ENCODE measurements at regions not wholly inside any gene's neighbourhood (a gene's known extent, or its start where the extent isn't known, plus 50 kb on each side); places are given as distances from the start of the nearest gene placed in this dataset.

GRCh38 chr2:78832481-78832880 lies 193.0 kb upstream of the REG3G start:
- H3K9ac ChIP-seq (ENCODE audit: insufficient read depth, low read depth, low read length), result no peak overlapping the region
- no peak for TF ChIP-seq CERS6 (CRISPR knock-in tag; IDR thresholded peaks at IDR 0.05)
- TF ChIP-seq MNT (IDR thresholded peaks at IDR 0.05), result no peak
- no peak for TF ChIP-seq PAF1 (CRISPR knock-in tag; IDR thresholded peaks at IDR 0.05)
- TF ChIP-seq ZNF883 (CRISPR knock-in tag; IDR thresholded peaks at IDR 0.05; ENCODE audit: not compliant biosample characterization), result no peak
- no peak for TF ChIP-seq ZNF337 (CRISPR knock-in tag; IDR thresholded peaks at IDR 0.05; ENCODE audit: borderline replicate concordance, low read depth)
- no peak for TF ChIP-seq HMG20B (CRISPR knock-in tag; conservative IDR thresholded peaks at IDR 0.05)
- TF ChIP-seq, protein P1, sequence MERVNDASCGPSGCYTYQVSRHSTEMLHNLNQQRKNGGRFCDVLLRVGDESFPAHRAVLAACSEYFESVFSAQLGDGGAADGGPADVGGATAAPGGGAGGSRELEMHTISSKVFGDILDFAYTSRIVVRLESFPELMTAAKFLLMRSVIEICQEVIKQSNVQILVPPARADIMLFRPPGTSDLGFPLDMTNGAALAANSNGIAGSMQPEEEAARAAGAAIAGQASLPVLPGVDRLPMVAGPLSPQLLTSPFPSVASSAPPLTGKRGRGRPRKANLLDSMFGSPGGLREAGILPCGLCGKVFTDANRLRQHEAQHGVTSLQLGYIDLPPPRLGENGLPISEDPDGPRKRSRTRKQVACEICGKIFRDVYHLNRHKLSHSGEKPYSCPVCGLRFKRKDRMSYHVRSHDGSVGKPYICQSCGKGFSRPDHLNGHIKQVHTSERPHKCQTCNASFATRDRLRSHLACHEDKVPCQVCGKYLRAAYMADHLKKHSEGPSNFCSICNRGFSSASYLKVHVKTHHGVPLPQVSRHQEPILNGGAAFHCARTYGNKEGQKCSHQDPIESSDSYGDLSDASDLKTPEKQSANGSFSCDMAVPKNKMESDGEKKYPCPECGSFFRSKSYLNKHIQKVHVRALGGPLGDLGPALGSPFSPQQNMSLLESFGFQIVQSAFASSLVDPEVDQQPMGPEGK (CRISPR knock-in tag; IDR thresholded peaks at IDR 0.05), result no peak
- TF ChIP-seq SALL2 (CRISPR knock-in tag; IDR thresholded peaks at IDR 0.05), result no peak
- TF ChIP-seq ETV5 (CRISPR knock-in tag; IDR thresholded peaks at IDR 0.05; ENCODE audit: borderline replicate concordance), result no peak
- TF ChIP-seq, protein P2, sequence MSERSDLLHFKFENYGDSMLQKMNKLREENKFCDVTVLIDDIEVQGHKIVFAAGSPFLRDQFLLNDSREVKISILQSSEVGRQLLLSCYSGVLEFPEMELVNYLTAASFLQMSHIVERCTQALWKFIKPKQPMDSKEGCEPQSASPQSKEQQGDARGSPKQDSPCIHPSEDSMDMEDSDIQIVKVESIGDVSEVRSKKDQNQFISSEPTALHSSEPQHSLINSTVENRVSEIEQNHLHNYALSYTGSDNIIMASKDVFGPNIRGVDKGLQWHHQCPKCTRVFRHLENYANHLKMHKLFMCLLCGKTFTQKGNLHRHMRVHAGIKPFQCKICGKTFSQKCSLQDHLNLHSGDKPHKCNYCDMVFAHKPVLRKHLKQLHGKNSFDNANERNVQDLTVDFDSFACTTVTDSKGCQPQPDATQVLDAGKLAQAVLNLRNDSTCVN (CRISPR knock-in tag; IDR thresholded peaks at IDR 0.05; ENCODE audit: borderline replicate concordance), result no peak
- TF ChIP-seq, protein P3, sequence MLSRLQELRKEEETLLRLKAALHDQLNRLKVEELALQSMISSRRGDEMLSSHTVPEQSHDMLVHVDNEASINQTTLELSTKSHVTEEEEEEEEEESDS (CRISPR knock-in tag; IDR thresholded peaks at IDR 0.05; ENCODE audit: borderline replicate concordance), result no peak
- no peak for TF ChIP-seq SP140L (CRISPR knock-in tag; IDR thresholded peaks at IDR 0.05; ENCODE audit: borderline replicate concordance)
- TF ChIP-seq, protein P4, sequence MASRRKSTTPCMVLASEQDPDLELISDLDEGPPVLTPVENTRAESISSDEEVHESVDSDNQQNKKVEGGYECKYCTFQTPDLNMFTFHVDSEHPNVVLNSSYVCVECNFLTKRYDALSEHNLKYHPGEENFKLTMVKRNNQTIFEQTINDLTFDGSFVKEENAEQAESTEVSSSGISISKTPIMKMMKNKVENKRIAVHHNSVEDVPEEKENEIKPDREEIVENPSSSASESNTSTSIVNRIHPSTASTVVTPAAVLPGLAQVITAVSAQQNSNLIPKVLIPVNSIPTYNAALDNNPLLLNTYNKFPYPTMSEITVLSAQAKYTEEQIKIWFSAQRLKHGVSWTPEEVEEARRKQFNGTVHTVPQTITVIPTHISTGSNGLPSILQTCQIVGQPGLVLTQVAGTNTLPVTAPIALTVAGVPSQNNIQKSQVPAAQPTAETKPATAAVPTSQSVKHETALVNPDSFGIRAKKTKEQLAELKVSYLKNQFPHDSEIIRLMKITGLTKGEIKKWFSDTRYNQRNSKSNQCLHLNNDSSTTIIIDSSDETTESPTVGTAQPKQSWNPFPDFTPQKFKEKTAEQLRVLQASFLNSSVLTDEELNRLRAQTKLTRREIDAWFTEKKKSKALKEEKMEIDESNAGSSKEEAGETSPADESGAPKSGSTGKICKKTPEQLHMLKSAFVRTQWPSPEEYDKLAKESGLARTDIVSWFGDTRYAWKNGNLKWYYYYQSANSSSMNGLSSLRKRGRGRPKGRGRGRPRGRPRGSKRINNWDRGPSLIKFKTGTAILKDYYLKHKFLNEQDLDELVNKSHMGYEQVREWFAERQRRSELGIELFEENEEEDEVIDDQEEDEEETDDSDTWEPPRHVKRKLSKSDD (CRISPR knock-in tag; IDR thresholded peaks at IDR 0.05; ENCODE audit: low read depth), result no peak
- no peak for TF ChIP-seq SAFB2 (CRISPR knock-in tag; IDR thresholded peaks at IDR 0.05; ENCODE audit: borderline replicate concordance, low read depth)
- no peak for TF ChIP-seq SIN3A (IDR thresholded peaks at IDR 0.05; ENCODE audit: borderline replicate concordance, low read depth, low read length)
- TF ChIP-seq ARNT2 (CRISPR knock-in tag; IDR thresholded peaks at IDR 0.05; ENCODE audit: low read depth), result no peak
- TF ChIP-seq ZNF558 (CRISPR knock-in tag; IDR thresholded peaks at IDR 0.05; ENCODE audit: borderline replicate concordance), result no peak
- no peak overlapping the region for H3K27ac ChIP-seq (ENCODE audit: extremely low read length, insufficient read depth, low read length)
- no peaks in the 10 kb centered on the region for H3K4me1 ChIP-seq (ENCODE audit: insufficient read depth, low read length)
- no peaks in the 10 kb centered on the region for H3K27me3 ChIP-seq (ENCODE audit: control insufficient read depth in 1 of 2, insufficient read depth in 2 of 2, low read length in 2 of 2)
- DNase-seq (ENCODE audit: low spot score) (no peak), FAIRE-seq (no peak), ATAC-seq (no peak)
- no TSS peak for BruUV-seq (replicated peaks)
- H3K9me3 ChIP-seq (ENCODE audit: low read length), result no peaks in the 10 kb centered on the region
- WGBS (ENCODE audit: low lambda C conversion rate), result under 1% methylated on average over 2 of the region's 2 CpGs
- no peaks in the 10 kb centered on the region for H3K36me3 ChIP-seq (replicated peaks in 1 of 2; ENCODE audit: control insufficient read depth in 1 of 2, insufficient read depth in 2 of 2, low read length in 2 of 2)
- CTCF ChIA-PET (ENCODE audit: low intra/inter-chr PET ratio, low total read pairs), result no interaction called here
- H3K4me2 ChIP-seq (ENCODE audit: low read depth, low read length), result no peak overlapping the region
- intact Hi-C loops (cut with micrococcal nuclease; ENCODE audit: unreplicated experiment) (no loop called here), in situ Hi-C loops (cut with HindIII; ENCODE audit: extremely low pct_ligation_motif_present, low pct_unique_long_range_greater_than_20kb) (no loop called here)
- no peaks in the 10 kb centered on the region for H4K20me1 ChIP-seq (ENCODE audit: insufficient read depth, low read length)
- H3K79me2 ChIP-seq (ENCODE audit: insufficient read depth, low read length), result no peaks in the 10 kb centered on the region
- H2AFZ ChIP-seq (ENCODE audit: low read length), result no peak overlapping the region
- no peak overlapping the region for H3K4me3 ChIP-seq (replicated peaks in 1 of 3; ENCODE audit: insufficient read depth in 1 of 3, low read depth in 2 of 3, low read length in 3 of 3)
- POLR2A ChIA-PET, result no interaction called here

Data from HepG2 (cell line).